Right lobe of liver (tissue), 6 donors: ENCODE measurements at regions not wholly inside any gene's neighbourhood (a gene's known extent, or its start where the extent isn't known, plus 50 kb on each side); places are given as distances from the start of the nearest gene placed in this dataset.

Experiments
- ATAC-seq, 4 donors: fragments of 200-7000 bp; cut with Tn5 transposase; one replicate each; pipeline ENCODE4 v1.9.1; 2020; ENCODE audit warnings: mild to moderate bottlenecking in 4 of 4, moderate library complexity in 4 of 4
- DNase-seq, 3 donors: peaks; one replicate each; pipeline ENCODE4 v3.0.0-alpha.2; 2020
- H3K27ac ChIP-seq, 3 donors: fragments of 200-600 bp; one replicate each; pipeline ENCODE4 v1.8.0; 2022
- H3K27me3 ChIP-seq, 2 donors: fragments of 200-600 bp; one replicate each; pipeline ENCODE4 v1.8.0; 2022
- H3K36me3 ChIP-seq, 4 donors: fragments of 200-600 bp; sonication (generic) in 1 of 4; one replicate each; pipeline versions ENCODE4 v1.5.1 to v1.8.0; 2017 to 2022; ENCODE audit warnings: control low read depth in 1 of 4
- H3K4me1 ChIP-seq, 4 donors: fragments of 200-600 bp; sonication (generic) in 1 of 4; one replicate each; pipeline versions ENCODE4 v1.5.1 to v1.8.0; 2017 to 2022; ENCODE audit warnings: control low read depth in 1 of 4
- H3K4me3 ChIP-seq, 3 donors: fragments of 200-600 bp; one replicate each; pipeline ENCODE4 v1.8.0; 2022
- H3K9me3 ChIP-seq, 4 donors: fragments of 200-600 bp; sonication (generic) in 1 of 4; one replicate each; pipeline versions ENCODE4 v1.5.1 to v1.8.0; 2017 to 2022; ENCODE audit warnings: control low read depth in 1 of 4
- POLR2A ChIP-seq: fragments of 450-650 bp; IDR thresholded peaks from one replicate; pipeline ENCODE4 v1.6.1; 2017; ENCODE audit warnings: antibody characterized with exemption, mild to moderate bottlenecking
- WGBS: methylation state at CpG from one replicate; pipeline ENCODE4 v1.1.6; 2018; ENCODE audit warnings: low coverage, low lambda C conversion rate; ENCODE audit not compliant: insufficient coverage; ENCODE audit errors: missing lambda C conversion rate; 5-methylcytosine and 5-hydroxymethylcytosine counted together
- intact Hi-C, 2 donors: fragments of 100-400 bp; cut with DNase I; formaldehyde crosslinking; loops; one replicate each; pipeline versions ENCODE4 v1.11.2 to v1.14.1; 2022
- TF ChIP-seq, protein P1 (sequence below), 4 donors: fragments of 200-600 bp in 3 of 4; fragments of 450-650 bp in 1 of 4; IDR thresholded peaks; one replicate each; pipeline versions ENCODE4 v1.5.1 to v1.8.0; 2016 to 2022; ENCODE audit warnings: antibody characterized with exemption in 4 of 4, mild to moderate bottlenecking in 2 of 4
- donor health status: DM: no; HTN: yes; CAD: no.
- donor health status: DM: no; HTN: no; CAD: no.
- donor health status: DM: no; HTN: no; CAD: no.
- donor health status: DM: no; HTN: yes; CAD: no.
- donor health status: DM: no; HTN: yes; CAD: no.

DNA sequence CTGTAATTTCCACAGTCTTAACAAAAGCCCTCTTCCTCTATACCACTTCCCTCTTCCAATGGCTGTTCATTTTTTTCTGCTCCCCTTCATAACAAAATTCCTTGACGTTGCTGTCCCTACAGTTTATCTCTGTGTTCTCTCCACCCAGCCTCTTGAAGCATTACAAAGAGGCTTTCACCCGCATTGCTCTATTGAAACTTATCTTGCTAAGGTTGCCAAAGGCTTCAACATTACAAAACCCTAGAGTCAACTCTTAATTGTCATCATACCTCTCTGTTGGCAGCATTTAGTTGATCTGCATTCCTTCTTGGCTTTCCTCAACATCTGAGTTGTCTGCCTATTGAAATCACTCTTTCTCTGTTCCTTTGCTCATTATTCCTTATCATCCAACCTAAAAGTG, 1055.7 kb downstream of the JRKL start:
- no peak for TF ChIP-seq POLR2A
- TF ChIP-seq, protein P1, sequence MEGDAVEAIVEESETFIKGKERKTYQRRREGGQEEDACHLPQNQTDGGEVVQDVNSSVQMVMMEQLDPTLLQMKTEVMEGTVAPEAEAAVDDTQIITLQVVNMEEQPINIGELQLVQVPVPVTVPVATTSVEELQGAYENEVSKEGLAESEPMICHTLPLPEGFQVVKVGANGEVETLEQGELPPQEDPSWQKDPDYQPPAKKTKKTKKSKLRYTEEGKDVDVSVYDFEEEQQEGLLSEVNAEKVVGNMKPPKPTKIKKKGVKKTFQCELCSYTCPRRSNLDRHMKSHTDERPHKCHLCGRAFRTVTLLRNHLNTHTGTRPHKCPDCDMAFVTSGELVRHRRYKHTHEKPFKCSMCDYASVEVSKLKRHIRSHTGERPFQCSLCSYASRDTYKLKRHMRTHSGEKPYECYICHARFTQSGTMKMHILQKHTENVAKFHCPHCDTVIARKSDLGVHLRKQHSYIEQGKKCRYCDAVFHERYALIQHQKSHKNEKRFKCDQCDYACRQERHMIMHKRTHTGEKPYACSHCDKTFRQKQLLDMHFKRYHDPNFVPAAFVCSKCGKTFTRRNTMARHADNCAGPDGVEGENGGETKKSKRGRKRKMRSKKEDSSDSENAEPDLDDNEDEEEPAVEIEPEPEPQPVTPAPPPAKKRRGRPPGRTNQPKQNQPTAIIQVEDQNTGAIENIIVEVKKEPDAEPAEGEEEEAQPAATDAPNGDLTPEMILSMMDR (IDR thresholded peaks at IDR 0.05) = no peak
- Histone ChIP-seq H3K9me3 (no peaks in the 10 kb centered on the region), H3K4me3 (no peak overlapping the region), H3K27me3 (no peaks in the 10 kb centered on the region), H3K4me1 (no peaks in the 10 kb centered on the region), H3K27ac (no peak overlapping the region), H3K36me3 (no peaks in the 10 kb centered on the region)
- ATAC-seq (no peak), DNase-seq (no peak)
- intact Hi-C loops = no loop called here
- WGBS = 36% methylated on average over 2 of the region's 2 CpGs

DNA sequence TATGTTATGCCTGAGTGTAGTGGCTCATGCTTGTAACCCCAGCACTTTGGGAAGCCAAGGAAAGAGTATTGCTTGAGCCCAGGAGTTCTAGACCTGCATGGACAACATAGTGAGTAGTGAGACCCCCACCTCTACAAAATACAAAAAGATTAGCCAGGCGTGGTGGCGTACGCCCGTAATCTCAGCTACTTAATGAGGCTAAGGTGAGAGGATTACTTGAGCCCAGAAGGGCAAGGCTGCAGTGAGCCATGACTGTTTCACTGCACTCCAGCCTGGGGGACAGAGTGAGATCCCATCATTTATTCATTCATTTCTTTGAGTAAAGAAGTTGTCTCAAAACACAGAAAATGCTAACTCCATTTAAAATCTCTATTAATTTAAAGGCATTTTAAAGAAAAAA, 1061.6 kb downstream of the JRKL start:
- WGBS = 92% methylated on average over 4 of the region's 4 CpGs
- no peaks in the 10 kb centered on the region for H3K9me3 ChIP-seq
- no peak for DNase-seq
- H3K27ac ChIP-seq = no peak overlapping the region
- TF ChIP-seq, protein P1 (IDR thresholded peaks at IDR 0.05) = no peak
- TF ChIP-seq POLR2A = no peak
- H3K36me3 ChIP-seq = no peaks in the 10 kb centered on the region
- ATAC-seq = no peak
- H3K4me3 ChIP-seq = no peak overlapping the region
- H3K4me1 ChIP-seq = no peaks in the 10 kb centered on the region
- no peaks in the 10 kb centered on the region for H3K27me3 ChIP-seq
- intact Hi-C loops = no loop called here

DNA sequence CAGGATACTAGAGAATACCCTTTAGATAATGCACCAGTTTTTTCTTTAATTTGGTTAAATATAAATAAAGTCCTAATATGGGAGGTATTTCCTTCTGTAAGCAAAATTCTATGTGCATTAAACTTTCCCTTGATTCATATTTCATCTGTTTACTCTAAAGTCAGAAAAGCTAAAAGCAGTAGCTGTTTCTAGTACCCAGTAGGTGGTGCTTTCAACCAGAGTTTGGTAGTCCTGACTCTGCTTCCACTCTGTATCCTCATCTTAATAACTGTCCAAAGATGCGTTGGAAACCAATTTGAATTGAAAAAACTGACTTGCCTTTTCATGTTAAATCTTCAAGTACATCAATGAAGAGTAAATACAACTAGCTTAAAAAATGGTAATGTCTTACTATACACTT, 1065.2 kb downstream of the JRKL start:
- no peak for DNase-seq
- H3K36me3 ChIP-seq = no peaks in the 10 kb centered on the region
- no peak overlapping the region for H3K4me3 ChIP-seq
- H3K9me3 ChIP-seq = no peaks in the 10 kb centered on the region
- H3K27me3 ChIP-seq = no peaks in the 10 kb centered on the region
- intact Hi-C loops = no loop called here
- ATAC-seq = no peak
- H3K4me1 ChIP-seq = no peaks in the 10 kb centered on the region
- TF ChIP-seq, protein P1 (IDR thresholded peaks at IDR 0.05) = peak in 2 of 4 donors; percentile 11
- TF ChIP-seq POLR2A = no peak
- no peak overlapping the region for H3K27ac ChIP-seq
- 43% methylated on average over 1 of the region's 1 CpG for WGBS

DNA sequence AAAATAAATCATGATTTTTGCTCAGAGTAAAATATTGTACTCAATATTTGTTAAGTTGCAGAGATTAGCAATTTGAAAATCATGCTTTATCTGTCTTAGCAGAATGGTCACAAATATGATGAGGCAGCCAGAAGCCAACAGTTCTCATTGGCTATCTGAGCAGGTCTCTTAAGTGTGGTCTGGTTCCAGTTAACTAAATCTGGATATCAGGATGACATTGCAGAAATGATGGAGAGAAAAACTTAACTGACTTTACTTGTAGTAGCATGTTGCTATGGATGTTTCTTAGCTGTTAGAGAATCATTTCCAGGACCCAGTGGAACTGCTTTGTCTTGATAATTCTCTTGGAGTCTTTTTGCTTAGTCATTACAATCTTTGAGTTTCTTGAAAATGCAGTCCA, 1070.3 kb downstream of the JRKL start:
- DNase-seq (no peak), ATAC-seq (no peak)
- TF ChIP-seq POLR2A = no peak
- TF ChIP-seq, protein P1 (IDR thresholded peaks at IDR 0.05) = no peak
- intact Hi-C loops = no loop called here
- H3K9me3 ChIP-seq = no peaks in the 10 kb centered on the region
- H3K27ac ChIP-seq = no peak overlapping the region
- H3K36me3 ChIP-seq = no peaks in the 10 kb centered on the region
- no peak overlapping the region for H3K4me3 ChIP-seq
- no peaks in the 10 kb centered on the region for H3K4me1 ChIP-seq
- no peaks in the 10 kb centered on the region for H3K27me3 ChIP-seq
